ENCODE measurements at regions not wholly inside any gene's neighbourhood (a gene's known extent, or its start where the extent isn't known, plus 50 kb on each side); places are given as distances from the start of the nearest gene placed in this dataset.

DNA sequence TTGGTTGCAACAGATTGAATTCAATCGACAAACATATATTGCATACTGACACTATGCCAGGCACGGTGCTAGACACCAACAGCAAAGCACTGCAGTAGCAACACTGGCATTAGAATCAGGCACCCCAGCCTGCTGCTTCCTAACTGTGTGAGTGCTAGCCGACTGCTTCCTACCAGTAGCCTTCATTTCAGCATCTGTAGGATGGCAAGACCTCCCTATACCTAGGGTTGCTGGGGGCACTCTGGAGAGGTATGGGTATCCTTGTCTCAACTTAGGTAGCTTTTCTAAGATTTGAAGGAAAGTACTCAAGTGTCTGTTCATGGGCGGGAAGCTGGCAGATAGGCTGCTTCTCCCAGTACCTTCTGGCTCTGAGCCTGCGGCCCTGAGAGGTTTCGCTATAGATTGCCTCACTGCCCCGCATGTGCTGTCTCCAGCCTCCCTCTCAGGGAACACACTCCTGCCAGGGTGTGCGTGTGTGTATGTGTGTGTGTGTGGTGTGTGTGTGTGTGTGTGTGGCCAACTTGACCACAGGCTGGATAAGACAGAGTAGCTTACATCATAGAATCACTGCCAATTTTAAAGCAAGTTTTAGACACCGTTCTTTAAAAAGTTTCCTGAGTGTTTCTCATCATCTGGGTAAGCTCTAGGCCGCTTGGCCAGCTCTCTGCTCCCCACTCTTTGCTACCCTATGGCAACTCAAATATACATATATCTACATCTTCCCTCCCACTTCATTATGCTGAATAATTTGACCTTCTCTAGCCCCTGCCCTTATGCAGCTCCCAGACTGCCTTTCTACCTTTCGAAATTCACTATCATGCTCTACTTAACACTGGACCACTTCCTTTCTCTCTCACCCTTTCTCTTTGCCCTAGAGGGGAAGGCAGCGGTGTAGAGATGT lies 97.0 kb upstream of the PJA1 start:
- H3K9me3 Mint-ChIP-seq, result no peaks in the 10 kb centered on the region
- ATAC-seq (ENCODE audit: low read depth), result no peak

DNA sequence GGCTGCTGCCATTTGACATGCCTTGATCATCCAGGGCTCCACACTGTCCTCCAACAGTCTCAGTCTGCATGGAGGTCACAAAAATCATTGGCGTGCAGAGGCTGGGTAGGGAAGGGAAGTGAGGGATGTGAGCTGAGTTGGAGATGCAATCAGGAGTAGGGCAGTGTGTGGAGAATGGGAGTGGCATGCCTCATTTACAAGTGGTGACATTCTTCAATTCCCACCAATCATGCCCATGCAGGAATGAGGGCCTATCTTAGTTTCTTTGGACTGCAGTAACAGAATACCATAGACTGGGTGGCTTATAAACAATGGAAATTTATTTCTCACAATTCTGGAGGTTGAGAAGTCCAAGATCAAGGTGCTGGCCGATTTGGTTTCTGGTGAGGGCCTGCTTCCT lies 94.9 kb upstream of the PJA1 start:
- no peaks in the 10 kb centered on the region for H3K9me3 Mint-ChIP-seq
- H3K27ac Mint-ChIP-seq, result no peak overlapping the region
- H3K36me3 Mint-ChIP-seq, result no peaks in the 10 kb centered on the region
- no peak for ATAC-seq (ENCODE audit: low read depth)
- DNase-seq (ENCODE audit: low spot score in 2 of 2), result no peak
- H3K27me3 Mint-ChIP-seq, result peaks cover 11% of the 10 kb centered on the region
- H3K4me3 Mint-ChIP-seq, result no peak overlapping the region
- peaks cover 5% of the 10 kb centered on the region for H3K4me1 Mint-ChIP-seq

More for the DNA sequence above, 97.0 kb upstream of the PJA1 start:
- no peak overlapping the region for H3K27ac Mint-ChIP-seq
- H3K36me3 Mint-ChIP-seq, result no peaks in the 10 kb centered on the region
- peaks cover 11% of the 10 kb centered on the region for H3K27me3 Mint-ChIP-seq
- DNase-seq (ENCODE audit: low spot score in 2 of 2), result no peak
- H3K4me3 Mint-ChIP-seq, result no peak overlapping the region
- H3K4me1 Mint-ChIP-seq, result peaks cover 5% of the 10 kb centered on the region

DNA sequence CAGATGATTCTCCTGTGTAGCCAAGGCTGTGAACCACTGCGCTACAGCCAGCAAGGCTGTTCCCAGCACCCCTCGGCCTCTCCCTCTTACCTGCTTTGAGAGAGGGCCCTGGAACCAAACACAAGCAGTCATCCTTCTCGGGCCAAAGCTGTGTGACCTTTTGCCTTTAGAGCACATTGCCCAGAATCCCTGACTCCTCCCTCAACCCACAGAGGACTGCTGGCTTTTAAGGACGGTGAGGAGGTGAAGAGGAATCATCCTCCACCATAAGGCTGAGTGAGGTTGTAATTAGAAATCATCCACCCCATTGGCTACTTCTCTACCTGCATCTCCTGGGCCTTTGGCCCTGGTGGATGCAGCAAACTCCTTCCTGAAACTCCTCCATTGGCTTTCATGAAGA lies 93.6 kb upstream of the PJA1 start:
- ATAC-seq (ENCODE audit: low read depth) (no peak), DNase-seq (ENCODE audit: low spot score in 2 of 2) (no peak)
- Mint-ChIP-seq H3K27ac (no peak overlapping the region), H3K36me3 (no peaks in the 10 kb centered on the region), H3K27me3 (peaks cover 11% of the 10 kb centered on the region), H3K4me3 (no peak overlapping the region), H3K9me3 (no peaks in the 10 kb centered on the region), H3K4me1 (peaks cover 5% of the 10 kb centered on the region)

DNA sequence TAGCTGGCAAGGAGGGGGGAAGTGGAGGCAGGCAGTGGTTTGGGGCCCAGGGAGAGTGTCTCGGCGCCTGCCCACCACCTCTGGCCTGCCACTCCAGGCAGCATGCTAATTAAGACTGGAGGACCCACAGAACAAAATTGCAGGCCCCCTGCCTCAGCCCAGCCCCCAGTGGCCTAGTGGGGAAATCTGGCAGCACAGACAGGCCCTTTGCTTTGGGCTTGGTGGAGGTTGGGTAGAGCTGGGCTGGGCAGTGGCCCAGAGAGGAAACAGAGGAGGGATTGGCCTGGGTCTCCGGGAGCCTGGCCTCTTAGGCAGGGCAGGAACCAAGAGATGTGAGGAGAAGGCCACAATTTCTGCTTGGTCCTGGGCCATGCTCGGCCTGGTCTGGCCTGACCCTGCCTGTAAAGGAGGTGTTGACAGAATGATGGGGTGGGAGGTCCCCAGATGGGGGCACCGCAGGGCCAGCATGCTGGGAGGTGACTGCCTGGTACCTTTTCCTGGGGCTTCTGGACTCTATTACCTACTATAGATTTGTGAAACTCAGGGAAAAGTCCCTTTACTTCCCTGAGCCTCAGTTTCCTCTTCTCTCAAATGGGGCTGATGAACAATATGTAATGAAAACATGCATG lies 92.4 kb upstream of the PJA1 start:
- no peaks in the 10 kb centered on the region for H3K9me3 Mint-ChIP-seq
- DNase-seq (ENCODE audit: low spot score in 2 of 2) (no peak), ATAC-seq (ENCODE audit: low read depth) (no peak)
- no peak overlapping the region for H3K4me3 Mint-ChIP-seq
- H3K4me1 Mint-ChIP-seq, result no peaks in the 10 kb centered on the region
- no peaks in the 10 kb centered on the region for H3K36me3 Mint-ChIP-seq
- no peak overlapping the region for H3K27ac Mint-ChIP-seq
- H3K27me3 Mint-ChIP-seq, result peaks cover under 1% of the 10 kb centered on the region

DNA sequence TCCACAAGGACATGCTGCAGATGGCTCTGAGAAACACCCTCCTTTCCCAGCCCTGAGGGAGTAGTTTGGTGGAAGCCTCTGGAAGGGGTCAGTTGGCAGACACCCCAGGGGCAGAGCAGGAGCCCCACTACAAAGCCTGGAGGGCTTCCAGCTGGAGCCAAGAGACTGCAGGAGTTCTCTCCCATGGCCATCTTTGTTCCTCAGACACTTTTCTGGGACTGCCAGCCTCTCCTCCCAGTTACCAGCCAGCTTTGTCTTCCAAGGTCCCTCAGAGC lies 91.0 kb upstream of the PJA1 start:
- H3K9me3 Mint-ChIP-seq, result no peaks in the 10 kb centered on the region
- no peaks in the 10 kb centered on the region for H3K27me3 Mint-ChIP-seq
- no peak overlapping the region for H3K4me3 Mint-ChIP-seq
- H3K4me1 Mint-ChIP-seq, result no peaks in the 10 kb centered on the region
- DNase-seq (ENCODE audit: low spot score in 2 of 2), result no peak
- no peak for ATAC-seq (ENCODE audit: low read depth)
- H3K27ac Mint-ChIP-seq, result no peak overlapping the region
- no peaks in the 10 kb centered on the region for H3K36me3 Mint-ChIP-seq

DNA sequence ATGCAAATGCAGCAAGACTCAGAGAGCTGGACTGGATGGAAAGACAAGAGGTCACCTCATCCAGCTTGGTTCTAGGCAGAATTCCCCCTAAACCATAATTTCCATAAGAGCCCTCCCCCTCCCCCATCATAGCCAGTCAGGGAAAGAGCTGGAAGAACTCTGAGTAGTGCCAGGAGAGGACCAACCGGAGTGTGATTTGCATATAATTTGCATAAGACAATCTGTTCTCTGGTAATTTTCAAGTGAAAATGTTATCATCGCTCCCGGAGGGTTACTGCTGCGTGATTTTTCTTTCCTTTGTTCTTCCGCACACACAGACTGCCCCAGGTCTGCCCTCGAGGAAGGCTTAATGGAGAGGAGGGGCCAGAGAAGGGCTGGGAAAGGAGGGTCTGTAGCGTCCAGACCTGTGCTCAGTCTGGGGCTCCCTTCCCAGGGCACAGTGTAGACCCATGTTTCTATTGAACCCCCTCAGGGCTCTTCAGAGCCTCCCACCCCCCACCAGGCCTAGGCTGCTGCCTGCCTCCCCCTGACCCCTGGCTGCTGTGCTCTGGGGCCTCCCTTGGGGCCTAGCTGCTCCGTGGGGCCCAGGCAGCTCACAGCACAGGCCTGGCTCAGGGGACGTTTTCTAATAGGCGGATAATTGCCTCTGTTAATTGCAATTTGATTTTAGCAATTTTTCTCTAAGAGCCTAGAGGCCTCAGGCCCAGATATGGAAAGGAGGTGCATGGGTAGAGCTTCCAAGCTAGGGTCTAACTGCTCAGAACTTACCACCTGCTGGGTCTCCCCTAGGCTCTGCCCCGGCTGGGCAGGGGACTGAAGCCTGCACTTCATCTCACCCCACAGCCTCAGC lies 90.4 kb upstream of the PJA1 start:
- Mint-ChIP-seq H3K27ac (no peak overlapping the region), H3K4me1 (no peaks in the 10 kb centered on the region), H3K9me3 (no peaks in the 10 kb centered on the region), H3K27me3 (no peaks in the 10 kb centered on the region), H3K36me3 (no peaks in the 10 kb centered on the region), H3K4me3 (no peak overlapping the region)
- DNase-seq (ENCODE audit: low spot score in 2 of 2) (no peak), ATAC-seq (ENCODE audit: low read depth) (no peak)

DNA sequence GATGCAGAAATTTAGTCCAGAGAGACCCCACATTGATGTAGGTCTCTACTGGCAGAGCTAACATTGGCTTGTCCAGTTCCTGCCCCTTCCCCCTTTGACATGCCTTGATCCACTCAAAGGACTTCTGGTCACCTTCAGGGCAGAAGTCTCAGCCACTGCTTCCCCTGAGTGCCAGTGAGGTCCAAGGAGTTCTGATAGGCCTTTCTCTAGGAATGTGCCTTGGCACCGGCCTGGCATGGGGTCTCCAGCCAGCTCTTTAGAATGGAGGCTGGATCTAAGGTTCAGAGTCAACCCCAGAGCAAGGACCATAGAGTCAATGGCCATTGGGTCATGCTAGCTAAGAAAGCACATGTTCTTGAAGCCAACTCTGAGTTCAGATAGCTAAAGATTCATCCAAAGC lies 88.6 kb upstream of the PJA1 start:
- H3K27ac Mint-ChIP-seq, result no peak overlapping the region
- no peaks in the 10 kb centered on the region for H3K9me3 Mint-ChIP-seq
- H3K36me3 Mint-ChIP-seq, result no peaks in the 10 kb centered on the region
- ATAC-seq (ENCODE audit: low read depth), result no peak
- no peaks in the 10 kb centered on the region for H3K27me3 Mint-ChIP-seq
- no peak overlapping the region for H3K4me3 Mint-ChIP-seq
- no peaks in the 10 kb centered on the region for H3K4me1 Mint-ChIP-seq
- no peak for DNase-seq (ENCODE audit: low spot score in 2 of 2)

DNA sequence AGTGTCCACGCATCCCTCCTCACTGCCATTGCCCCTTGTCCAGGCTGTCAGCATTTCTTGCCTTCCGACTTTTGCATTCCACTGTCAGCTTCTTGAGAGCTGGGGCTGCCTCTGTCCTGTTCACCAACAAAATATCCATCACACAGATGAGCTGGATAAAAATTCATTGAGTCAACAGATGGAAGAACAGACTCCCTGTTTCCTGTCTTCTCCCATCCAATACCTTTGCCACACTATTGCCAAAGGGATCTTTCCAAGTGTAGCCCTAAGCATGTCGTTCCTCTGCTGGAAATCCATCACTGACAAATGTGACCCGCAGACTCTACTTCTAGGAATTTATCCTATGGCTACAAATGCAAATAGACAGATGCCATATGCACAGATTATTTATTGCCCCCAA lies 78.0 kb upstream of the PJA1 start:
- H3K4me1 Mint-ChIP-seq, result no peaks in the 10 kb centered on the region
- H3K4me3 Mint-ChIP-seq, result no peak overlapping the region
- peaks cover 2% of the 10 kb centered on the region for H3K9me3 Mint-ChIP-seq
- no peak overlapping the region for H3K27ac Mint-ChIP-seq
- H3K36me3 Mint-ChIP-seq, result no peaks in the 10 kb centered on the region
- H3K27me3 Mint-ChIP-seq, result peaks cover 14% of the 10 kb centered on the region
- ATAC-seq (ENCODE audit: low read depth) (no peak), DNase-seq (ENCODE audit: low spot score in 2 of 2) (no peak)

DNA sequence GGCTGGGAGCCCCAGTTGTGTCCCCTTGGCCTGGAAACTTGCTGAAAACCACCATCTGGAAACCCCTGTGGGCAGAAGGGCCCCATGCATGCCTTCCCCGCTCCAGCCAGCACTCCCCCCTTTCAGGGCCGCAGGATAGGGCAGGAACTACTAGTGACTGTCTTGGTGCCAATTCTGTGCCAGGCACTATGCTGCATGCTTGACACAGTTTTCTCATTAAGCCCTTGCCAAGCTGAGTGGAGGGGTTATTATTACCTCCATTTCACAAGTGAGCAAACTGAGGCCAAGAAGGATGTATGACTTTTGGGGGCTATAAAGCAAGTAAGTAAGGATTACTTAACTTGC lies 73.6 kb upstream of the PJA1 start:
- no peaks in the 10 kb centered on the region for H3K36me3 Mint-ChIP-seq
- H3K27me3 Mint-ChIP-seq, result peaks cover 10% of the 10 kb centered on the region
- ATAC-seq (ENCODE audit: low read depth), result no peak
- no peak for DNase-seq (ENCODE audit: low spot score in 2 of 2)
- H3K9me3 Mint-ChIP-seq, result no peaks in the 10 kb centered on the region
- H3K4me1 Mint-ChIP-seq, result no peaks in the 10 kb centered on the region
- no peak overlapping the region for H3K27ac Mint-ChIP-seq
- no peak overlapping the region for H3K4me3 Mint-ChIP-seq

DNA sequence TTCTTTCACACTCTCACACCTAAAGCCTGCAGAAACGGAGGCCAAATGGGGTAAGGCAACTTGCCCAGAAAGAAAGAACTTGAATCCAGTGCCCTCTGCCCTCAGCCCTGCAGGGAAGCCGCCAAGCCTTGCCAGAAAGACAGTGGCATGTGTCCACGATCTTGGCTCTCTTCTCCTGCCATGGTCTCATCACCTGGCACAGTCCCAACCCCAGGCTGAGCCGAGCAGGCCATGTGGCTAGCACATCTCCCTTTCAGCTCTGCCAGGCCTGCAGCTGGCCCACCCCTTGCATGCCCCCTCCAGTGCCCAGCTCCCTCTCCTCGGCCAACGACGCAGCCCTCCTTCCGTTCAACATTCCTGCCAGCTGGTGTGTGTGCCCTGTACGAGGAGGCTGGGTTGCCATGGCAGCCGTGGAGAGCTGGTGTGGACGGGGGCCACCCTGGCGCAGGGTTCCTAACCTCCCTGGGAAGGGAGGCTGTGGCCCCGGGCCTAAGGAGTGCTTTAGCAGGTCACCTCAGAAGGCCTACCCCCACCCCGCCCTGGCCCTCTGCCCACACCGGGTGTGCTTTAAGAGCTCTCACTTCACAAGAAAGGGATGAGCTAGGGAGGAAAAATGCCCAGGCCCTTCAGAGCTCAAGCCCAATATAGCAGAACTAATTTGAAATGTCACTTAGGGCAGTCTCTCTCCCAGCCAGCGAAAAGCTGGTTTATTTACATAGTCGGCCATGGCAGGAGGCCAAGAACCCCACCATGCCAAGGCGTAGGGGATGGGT lies 73.0 kb upstream of the PJA1 start:
- H3K4me3 Mint-ChIP-seq, result no peak overlapping the region
- no peaks in the 10 kb centered on the region for H3K4me1 Mint-ChIP-seq
- H3K27me3 Mint-ChIP-seq, result peaks cover 9% of the 10 kb centered on the region
- H3K36me3 Mint-ChIP-seq, result no peaks in the 10 kb centered on the region
- no peak for ATAC-seq (ENCODE audit: low read depth)
- DNase-seq (ENCODE audit: low spot score in 2 of 2), result no peak
- H3K9me3 Mint-ChIP-seq, result no peaks in the 10 kb centered on the region
- H3K27ac Mint-ChIP-seq, result no peak overlapping the region

DNA sequence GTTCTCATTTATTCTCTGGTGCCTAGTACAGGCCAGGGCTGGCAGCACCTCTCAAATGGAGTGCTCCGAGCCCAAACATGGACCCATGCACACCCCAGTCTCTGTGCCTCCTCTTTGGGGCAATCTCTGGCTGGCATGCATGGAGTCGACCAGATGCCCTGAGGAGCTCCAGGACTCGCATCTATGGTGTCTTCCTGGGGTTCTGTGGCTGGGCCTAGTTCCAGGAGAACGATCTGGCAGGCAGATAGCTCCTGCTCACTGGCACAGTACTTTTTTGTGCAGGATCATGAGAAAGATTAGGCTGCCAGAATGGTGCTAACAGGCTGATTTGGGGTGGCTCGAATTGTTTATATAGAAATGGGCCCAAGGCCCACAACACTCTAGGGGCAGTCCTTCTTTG lies 72.0 kb upstream of the PJA1 start:
- no peak for ATAC-seq (ENCODE audit: low read depth)
- Mint-ChIP-seq H3K27me3 (peaks cover 6% of the 10 kb centered on the region), H3K36me3 (no peaks in the 10 kb centered on the region), H3K27ac (no peak overlapping the region), H3K4me3 (no peak overlapping the region), H3K4me1 (no peaks in the 10 kb centered on the region), H3K9me3 (no peaks in the 10 kb centered on the region)
- DNase-seq (ENCODE audit: low spot score in 2 of 2), result no peak

DNA sequence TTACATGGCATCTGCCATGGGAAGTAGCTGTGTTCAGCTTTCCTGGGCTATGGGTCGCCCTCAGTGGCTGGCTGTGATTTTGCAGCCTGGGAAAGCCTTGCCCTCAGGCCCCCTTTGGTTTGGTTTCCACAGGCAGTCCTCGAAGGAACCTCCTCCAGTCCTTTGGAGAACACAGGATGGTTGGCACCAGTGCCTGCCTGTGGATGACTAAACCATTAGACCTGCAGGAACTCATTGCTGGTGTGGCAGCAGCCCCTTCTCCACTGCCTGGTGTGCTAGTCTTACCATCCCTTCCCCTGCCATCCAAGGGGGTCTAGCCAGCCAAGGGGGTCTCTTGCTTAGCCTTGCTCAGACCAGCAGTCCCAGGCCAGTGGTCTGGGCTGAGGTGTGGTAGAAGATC lies 71.4 kb upstream of the PJA1 start:
- Mint-ChIP-seq H3K4me1 (no peaks in the 10 kb centered on the region), H3K4me3 (no peak overlapping the region), H3K36me3 (no peaks in the 10 kb centered on the region), H3K9me3 (no peaks in the 10 kb centered on the region), H3K27ac (no peak overlapping the region), H3K27me3 (peaks cover 6% of the 10 kb centered on the region)
- ATAC-seq (ENCODE audit: low read depth) (no peak), DNase-seq (ENCODE audit: low spot score in 2 of 2) (no peak)

DNA sequence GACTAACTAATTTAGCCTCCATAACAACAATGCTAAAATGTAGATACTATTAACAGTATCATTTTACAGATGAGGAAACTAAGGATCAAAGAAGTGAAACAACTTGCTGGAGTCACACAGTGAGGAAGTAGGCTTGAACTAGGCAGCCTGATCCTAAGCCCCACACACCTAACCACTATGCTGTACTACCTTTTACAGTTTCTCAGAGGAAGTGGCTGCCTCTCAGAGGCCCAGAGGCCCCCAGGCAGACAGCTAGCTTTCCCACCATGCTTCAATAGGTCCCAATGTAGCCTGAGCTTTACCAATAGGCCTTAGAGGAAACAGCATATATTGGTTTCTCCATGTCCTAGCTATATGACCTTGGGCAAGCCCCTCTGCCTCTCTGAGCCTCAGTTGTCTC lies 69.4 kb upstream of the PJA1 start:
- Mint-ChIP-seq H3K27ac (no peak overlapping the region), H3K27me3 (peaks cover 3% of the 10 kb centered on the region), H3K4me3 (no peak overlapping the region), H3K9me3 (no peaks in the 10 kb centered on the region), H3K36me3 (no peaks in the 10 kb centered on the region), H3K4me1 (no peaks in the 10 kb centered on the region)
- ATAC-seq (ENCODE audit: low read depth) (no peak), DNase-seq (ENCODE audit: low spot score in 2 of 2) (no peak)

DNA sequence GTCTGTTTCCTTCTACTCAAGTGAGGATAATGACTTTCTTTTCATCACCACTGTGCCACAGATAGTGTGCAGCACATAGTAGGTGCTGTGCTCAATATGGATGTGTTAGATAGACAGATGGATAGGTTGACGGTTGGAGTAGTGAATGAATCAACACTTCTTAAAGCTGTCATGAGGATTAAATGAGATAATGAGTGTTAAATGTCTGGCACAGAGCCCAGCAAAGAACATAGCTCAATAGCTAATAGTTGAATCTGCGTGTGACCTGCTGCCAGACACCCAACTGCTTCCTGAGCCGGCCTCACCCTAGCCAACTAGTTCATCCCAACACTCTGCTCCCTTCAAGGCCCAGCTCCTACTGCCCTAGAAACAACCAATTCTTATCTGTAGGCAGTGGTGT lies 67.7 kb upstream of the PJA1 start:
- DNase-seq (ENCODE audit: low spot score in 2 of 2), result no peak
- ATAC-seq (ENCODE audit: low read depth), result no peak
- H3K4me3 Mint-ChIP-seq, result no peak overlapping the region
- no peaks in the 10 kb centered on the region for H3K9me3 Mint-ChIP-seq
- H3K27ac Mint-ChIP-seq, result no peak overlapping the region
- peaks cover 2% of the 10 kb centered on the region for H3K27me3 Mint-ChIP-seq
- H3K36me3 Mint-ChIP-seq, result no peaks in the 10 kb centered on the region
- H3K4me1 Mint-ChIP-seq, result no peaks in the 10 kb centered on the region

Measured in memory B cell (primary cell).